ENCODE measurements at regions not wholly inside any gene's neighbourhood (a gene's known extent, or its start where the extent isn't known, plus 50 kb on each side); places are given as distances from the start of the nearest gene placed in this dataset.

DNA sequence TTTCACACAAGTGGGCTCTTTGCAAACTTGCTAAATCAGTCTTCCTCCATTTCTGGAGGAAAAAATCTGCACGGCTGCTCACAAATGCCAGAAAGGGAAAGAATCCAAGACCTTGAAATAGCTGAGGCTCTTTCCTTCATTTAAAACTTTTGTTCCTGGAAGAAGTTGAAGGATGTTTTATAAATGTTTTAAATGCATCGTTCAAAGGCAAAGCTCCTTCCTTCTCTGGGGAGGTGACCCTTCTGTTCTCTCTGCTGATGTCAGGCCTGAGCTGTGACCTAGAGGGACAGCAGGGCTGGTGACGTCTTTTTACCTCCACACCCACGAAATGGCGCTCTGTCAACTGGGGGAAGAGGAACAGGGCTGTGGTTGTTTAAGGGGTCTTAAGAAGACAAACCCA, 376.4 kb upstream of the ZNF507 start:
- no peak for DNase-seq (ENCODE audit: extremely low spot score)
- H3K36me3 ChIP-seq (ENCODE audit: insufficient read depth) = no peaks in the 10 kb centered on the region
- 44% methylated on average over 5 of the region's 5 CpGs for WGBS
- no peak overlapping the region for H3K4me3 ChIP-seq (ENCODE audit: low read depth, low read length)
- no peaks in the 10 kb centered on the region for H3K4me1 ChIP-seq (ENCODE audit: insufficient read depth)
- no peak overlapping the region for H3K27ac ChIP-seq (ENCODE audit: low read depth)

DNA sequence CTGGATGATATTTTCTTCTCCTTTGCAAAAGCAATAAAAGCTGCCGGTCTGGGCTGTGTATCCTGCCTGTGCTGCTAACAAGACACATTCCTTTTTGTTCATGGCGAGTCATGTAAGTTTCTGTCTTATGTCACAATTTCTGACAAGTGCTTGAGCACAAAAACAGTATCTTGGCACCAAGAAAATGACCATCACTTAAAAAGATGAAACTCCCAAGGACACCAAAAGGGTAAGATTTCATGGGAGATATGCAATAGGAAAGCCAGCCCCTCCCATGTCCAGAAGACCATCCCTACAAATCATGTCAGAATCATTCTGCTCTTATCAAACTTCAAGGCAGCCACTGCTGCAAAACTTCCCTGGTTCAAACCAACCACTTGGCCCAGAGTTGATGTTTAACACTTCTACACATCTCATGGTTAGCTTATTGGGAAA, 375.4 kb upstream of the ZNF507 start:
- no peaks in the 10 kb centered on the region for H3K4me1 ChIP-seq (ENCODE audit: insufficient read depth)
- WGBS = 30% methylated on average over 2 of the region's 2 CpGs
- no peak overlapping the region for H3K4me3 ChIP-seq (ENCODE audit: low read depth, low read length)
- DNase-seq (ENCODE audit: extremely low spot score) = no peak
- H3K27ac ChIP-seq (ENCODE audit: low read depth) = no peak overlapping the region
- H3K36me3 ChIP-seq (ENCODE audit: insufficient read depth) = no peaks in the 10 kb centered on the region

DNA sequence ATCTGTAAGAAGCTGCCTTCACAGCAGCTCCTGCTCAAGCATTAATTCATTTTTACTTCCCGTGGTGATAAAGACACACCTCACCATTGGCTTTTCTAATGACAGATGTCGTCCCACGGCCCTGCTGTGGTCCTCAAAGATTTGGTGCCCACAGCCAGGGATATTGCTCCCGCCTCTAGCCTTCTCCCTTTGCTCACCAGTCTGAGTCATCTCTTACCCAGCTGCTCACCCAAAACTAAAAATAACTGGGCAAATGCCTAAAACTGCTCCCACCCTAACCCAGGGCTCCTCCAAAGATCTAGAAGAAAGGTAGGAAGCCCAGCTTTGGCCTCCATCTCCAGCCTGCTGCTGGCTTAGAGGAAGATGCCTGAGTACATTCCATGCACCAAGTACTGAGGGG, 371.1 kb upstream of the ZNF507 start:
- WGBS = 88% methylated on average over 4 of the region's 4 CpGs
- Histone ChIP-seq H3K36me3 (ENCODE audit: insufficient read depth) (no peaks in the 10 kb centered on the region), H3K4me1 (ENCODE audit: insufficient read depth) (no peaks in the 10 kb centered on the region), H3K4me3 (ENCODE audit: low read depth, low read length) (no peak overlapping the region), H3K27ac (ENCODE audit: low read depth) (no peak overlapping the region)
- no peak for DNase-seq (ENCODE audit: extremely low spot score)

DNA sequence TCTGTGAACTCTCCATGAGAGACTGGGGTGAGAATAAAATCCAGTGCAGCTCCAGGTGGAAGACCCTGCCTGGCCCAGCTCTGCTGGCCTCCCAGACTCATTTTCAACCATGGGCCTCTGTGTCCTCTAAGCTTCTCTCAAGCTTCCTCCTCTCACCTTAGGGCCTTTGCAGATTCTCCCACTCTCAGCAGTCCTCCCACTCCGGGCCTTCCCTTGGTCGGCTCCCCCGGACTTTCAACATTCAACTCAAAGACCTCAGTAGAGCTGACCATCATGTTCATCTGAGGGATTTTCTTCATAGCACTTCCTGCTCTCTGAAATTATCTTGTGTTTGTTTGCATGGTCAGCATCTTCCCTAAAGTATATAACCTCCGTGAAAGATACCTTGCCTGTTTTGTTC, 370.5 kb upstream of the ZNF507 start:
- 94% methylated on average over 4 of the region's 4 CpGs for WGBS
- Histone ChIP-seq H3K4me1 (ENCODE audit: insufficient read depth) (no peaks in the 10 kb centered on the region), H3K36me3 (ENCODE audit: insufficient read depth) (no peaks in the 10 kb centered on the region), H3K27ac (ENCODE audit: low read depth) (no peak overlapping the region), H3K4me3 (ENCODE audit: low read depth, low read length) (no peak overlapping the region)
- no peak for DNase-seq (ENCODE audit: extremely low spot score)

DNA sequence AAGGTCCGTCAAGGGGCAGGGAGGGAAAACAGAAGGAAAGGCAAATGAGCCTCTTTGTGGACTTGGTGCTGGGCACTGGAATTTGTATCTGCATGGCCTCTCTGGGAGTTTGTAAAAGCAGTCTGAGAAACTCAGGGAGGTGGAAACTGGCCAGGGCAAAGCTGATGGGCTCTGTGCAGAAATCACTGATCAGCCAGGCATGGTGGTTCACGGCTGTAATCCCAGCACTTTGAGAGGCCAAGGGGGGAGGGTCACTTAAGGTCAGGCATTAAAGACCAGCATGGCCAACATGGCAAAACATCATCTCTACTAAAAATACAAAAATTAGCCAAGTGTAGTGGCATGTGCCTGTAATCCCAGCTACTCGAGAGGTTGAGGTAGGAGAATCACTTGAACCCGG, 369.9 kb upstream of the ZNF507 start:
- Histone ChIP-seq H3K36me3 (ENCODE audit: insufficient read depth) (no peaks in the 10 kb centered on the region), H3K27ac (ENCODE audit: low read depth) (no peak overlapping the region), H3K4me3 (ENCODE audit: low read depth, low read length) (no peak overlapping the region), H3K4me1 (ENCODE audit: insufficient read depth) (no peaks in the 10 kb centered on the region)
- WGBS = 93% methylated on average over 4 of the region's 4 CpGs
- DNase-seq (ENCODE audit: extremely low spot score) = no peak

DNA sequence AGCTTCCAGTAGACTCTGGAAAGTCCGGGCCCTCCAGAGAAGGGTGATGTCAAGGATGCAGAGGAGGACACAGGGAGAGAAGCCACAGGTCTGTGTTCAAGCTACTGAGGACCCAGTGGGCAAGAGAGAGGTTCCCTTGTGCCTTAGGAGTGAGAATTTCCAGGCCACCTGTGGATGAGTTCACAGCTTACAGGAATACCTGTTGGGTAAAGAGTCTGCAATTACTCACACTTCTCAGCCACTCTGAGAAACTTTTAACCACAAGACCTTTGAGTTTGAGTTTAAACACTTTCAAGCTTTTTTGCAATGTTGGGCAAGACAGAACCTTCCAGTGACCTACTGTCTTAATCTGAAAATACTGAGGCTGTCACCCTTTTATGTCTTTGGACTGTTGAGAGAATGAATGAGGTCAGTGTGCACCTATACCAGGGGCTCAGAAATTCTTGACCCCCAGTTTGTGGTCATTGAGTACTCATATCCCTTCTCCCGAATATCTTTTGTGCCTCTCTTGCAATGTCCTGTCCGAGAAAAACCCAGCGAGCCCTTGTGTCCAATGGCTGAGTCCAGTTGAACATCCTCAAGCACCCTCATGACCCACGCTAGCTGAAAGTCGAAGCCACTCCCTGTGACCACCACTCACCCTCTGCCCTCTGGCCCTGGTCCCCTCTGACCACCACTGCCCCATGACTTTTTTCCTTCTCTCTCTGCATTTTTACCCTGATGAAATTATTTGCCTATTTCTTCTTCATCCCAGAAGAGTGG, 368.5 kb upstream of the ZNF507 start:
- no peak for DNase-seq (ENCODE audit: extremely low spot score)
- Histone ChIP-seq H3K36me3 (ENCODE audit: insufficient read depth) (no peaks in the 10 kb centered on the region), H3K4me1 (ENCODE audit: insufficient read depth) (no peaks in the 10 kb centered on the region), H3K27ac (ENCODE audit: low read depth) (no peak overlapping the region), H3K4me3 (ENCODE audit: low read depth, low read length) (no peak overlapping the region)
- WGBS = 94% methylated on average over 6 of the region's 6 CpGs

DNA sequence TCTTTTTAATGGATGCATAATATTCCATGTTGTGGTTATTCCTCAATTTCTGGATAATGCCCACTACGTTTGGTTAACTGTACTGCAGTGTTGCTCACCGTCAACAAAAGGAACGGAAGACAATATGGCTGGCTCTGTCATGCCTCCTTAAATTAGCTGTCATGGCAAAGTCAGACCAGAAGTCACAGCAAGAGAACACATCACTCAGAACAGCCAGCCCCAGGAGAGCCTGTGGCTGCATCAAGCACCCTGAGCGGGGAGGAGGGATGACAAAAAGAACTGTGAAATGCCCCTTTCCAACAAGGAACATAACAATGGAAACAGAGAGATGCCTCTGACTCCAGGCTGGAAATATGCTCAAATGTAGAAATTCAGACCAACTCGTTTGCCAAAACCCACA, 366.0 kb upstream of the ZNF507 start:
- Histone ChIP-seq H3K4me3 (ENCODE audit: low read depth, low read length) (no peak overlapping the region), H3K4me1 (ENCODE audit: insufficient read depth) (no peaks in the 10 kb centered on the region), H3K36me3 (ENCODE audit: insufficient read depth) (no peaks in the 10 kb centered on the region), H3K27ac (ENCODE audit: low read depth) (no peak overlapping the region)
- DNase-seq (ENCODE audit: extremely low spot score) = no peak
- WGBS = 88% methylated on average over 5 of the region's 5 CpGs

DNA sequence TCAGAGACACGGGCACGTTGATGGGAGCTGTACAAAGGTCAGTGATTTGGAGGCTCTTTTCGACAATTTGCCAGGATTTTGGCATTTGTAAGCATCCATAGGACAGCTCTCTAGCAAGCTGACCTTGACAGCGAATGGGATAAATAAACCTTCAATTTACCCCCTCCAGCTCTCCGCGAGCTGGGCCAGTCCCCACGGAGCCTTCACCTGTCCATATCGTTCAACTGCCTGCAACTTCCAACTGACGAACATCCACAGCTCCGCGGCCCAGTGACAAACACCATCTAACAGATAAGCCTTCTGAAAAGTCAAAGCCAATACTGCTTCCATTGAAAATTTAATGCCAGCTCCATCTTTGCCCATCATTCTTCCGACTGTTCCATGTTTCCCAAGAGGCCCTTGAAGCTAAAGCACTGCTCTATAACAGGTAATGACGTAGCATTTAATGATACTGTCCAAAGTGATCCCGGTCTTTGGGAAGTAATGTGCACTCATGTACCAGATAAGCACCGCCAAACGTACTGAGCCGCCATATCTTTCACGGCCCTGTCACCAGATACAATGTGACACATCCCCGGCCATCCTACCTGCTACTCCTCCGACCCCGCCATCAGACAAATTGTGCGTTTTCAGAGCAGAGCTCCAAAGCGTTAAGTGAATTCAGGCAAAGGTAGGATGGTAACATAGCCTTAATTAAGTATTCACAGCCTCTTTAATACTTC, 365.3 kb upstream of the ZNF507 start:
- H3K4me3 ChIP-seq (ENCODE audit: low read depth, low read length) = no peak overlapping the region
- no peak overlapping the region for H3K27ac ChIP-seq (ENCODE audit: low read depth)
- DNase-seq (ENCODE audit: extremely low spot score) = no peak
- 93% methylated on average over 23 of the region's 23 CpGs for WGBS
- H3K36me3 ChIP-seq (ENCODE audit: insufficient read depth) = no peaks in the 10 kb centered on the region
- no peaks in the 10 kb centered on the region for H3K4me1 ChIP-seq (ENCODE audit: insufficient read depth)

DNA sequence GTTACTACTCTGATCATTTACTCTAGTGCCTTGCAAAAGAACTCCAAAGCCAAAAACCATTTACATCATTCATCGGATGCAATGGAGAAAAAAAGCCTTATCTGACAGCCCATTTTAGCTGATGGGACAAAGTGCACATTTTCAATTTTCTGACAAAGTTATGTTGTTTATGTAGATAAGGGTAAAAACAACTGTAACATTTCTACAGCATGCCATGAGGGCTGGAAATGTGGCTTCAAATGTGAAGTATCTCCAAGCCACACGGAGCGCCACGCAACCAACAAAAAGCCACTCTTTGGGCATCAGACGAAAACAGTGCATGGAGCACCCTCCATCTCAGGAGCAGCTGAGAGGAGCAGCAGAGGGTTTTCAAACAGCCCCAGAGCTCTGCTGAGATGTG, 364.6 kb upstream of the ZNF507 start:
- Histone ChIP-seq H3K36me3 (ENCODE audit: insufficient read depth) (no peaks in the 10 kb centered on the region), H3K4me3 (ENCODE audit: low read depth, low read length) (no peak overlapping the region), H3K27ac (ENCODE audit: low read depth) (no peak overlapping the region), H3K4me1 (ENCODE audit: insufficient read depth) (no peaks in the 10 kb centered on the region)
- DNase-seq (ENCODE audit: extremely low spot score) = no peak
- 91% methylated on average over 5 of the region's 5 CpGs for WGBS

DNA sequence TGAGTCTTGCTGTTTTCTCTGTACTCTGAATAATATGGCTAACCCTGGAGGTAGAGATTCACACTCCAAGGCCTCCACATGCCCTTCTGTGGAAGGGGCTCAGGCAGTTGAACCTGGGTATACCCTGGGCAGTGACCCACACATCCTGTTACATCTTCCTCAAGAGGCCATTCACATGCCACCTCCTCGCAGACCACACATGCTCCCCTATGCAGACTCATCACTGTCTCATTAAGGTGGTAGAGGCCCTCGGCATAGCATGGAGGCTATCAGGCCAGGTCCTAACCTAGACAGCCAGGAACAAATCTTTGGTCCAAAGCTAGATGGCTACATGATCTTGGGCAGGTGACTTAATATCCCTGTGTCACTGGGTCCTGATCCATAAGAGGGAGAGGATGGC, 363.9 kb upstream of the ZNF507 start:
- DNase-seq (ENCODE audit: extremely low spot score) = no peak
- H3K4me1 ChIP-seq (ENCODE audit: insufficient read depth) = no peaks in the 10 kb centered on the region
- 94% methylated on average over 2 of the region's 2 CpGs for WGBS

DNA sequence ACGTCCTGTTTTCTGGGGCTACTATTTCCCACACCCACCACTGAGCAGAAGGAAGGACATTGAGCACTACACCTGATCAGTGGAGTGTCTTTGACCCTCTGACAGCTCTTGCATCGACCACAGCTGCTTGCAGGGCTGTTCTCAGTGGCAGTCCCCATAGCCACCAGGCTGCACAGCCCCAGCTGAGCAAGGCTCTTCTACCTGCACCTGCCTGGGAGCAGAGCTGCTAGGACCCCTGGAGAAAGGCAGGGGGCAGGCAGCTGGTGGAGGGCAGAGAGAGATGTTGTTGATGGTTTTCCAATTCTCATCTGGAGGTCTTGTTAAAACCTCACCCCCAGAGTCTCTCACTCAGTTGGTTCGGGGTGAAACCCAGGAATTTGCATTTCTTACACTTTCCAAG, 361.8 kb upstream of the ZNF507 start:
- WGBS = 75% methylated on average over 3 of the region's 3 CpGs
- H3K4me1 ChIP-seq (ENCODE audit: insufficient read depth) = no peaks in the 10 kb centered on the region
- no peak for DNase-seq (ENCODE audit: extremely low spot score)
- H3K27ac ChIP-seq (ENCODE audit: low read depth) = no peak overlapping the region
- H3K4me3 ChIP-seq (ENCODE audit: low read depth, low read length) = no peak overlapping the region
- H3K36me3 ChIP-seq (ENCODE audit: insufficient read depth) = no peaks in the 10 kb centered on the region

More for the DNA sequence above, 363.9 kb upstream of the ZNF507 start:
- no peak overlapping the region for H3K4me3 ChIP-seq (ENCODE audit: low read depth, low read length)
- H3K27ac ChIP-seq (ENCODE audit: low read depth) = no peak overlapping the region
- no peaks in the 10 kb centered on the region for H3K36me3 ChIP-seq (ENCODE audit: insufficient read depth)

DNA sequence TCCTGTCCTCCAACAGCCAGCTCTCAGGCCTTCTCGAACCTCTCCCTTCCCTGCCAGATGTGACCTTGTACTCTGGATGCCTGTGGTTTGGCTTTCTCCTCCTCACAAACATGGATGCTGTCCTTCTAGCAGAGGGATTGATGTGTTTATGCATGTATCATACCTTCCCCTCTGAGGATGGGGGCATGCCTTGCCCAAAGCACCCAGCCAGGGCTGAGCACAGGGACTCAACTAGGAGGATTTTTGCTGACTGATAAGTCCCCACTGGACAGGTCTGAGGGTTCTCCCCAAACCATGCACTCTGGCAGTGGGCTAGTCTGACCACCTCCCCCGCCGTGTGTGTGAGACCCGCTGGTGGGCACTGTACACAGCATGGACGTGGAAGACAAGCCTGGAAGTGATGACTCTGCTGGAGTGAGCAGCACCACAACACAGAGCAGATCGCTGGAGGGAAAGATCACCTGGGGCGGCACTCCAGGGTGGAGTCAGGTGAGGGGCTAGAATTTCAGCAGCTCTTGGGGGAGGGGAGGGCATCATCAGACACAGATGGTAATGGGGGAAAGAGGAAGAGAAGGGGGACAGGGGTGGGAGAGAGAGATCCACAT, 360.3 kb upstream of the ZNF507 start:
- DNase-seq (ENCODE audit: extremely low spot score) = no peak
- 91% methylated on average over 7 of the region's 7 CpGs for WGBS
- no peak overlapping the region for H3K4me3 ChIP-seq (ENCODE audit: low read depth, low read length)

DNA sequence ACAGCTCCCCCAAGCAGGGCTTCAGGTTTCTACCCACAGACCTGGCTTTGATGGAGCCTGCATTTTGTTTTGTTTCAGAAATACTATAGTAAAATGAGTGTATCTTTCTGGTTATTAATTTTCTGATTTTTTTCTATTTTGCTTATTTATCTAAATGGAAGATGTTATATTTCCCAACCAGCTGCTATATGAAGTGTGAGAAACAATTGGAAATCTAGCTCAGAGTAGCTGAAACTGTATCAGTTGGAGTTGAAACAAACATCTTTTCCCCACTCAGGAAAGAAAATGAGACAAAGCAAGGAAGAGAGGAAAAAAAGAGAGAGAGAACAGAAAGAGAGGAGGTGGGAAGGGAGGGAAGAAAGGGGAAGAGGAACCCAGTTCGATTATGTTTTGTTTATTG, 358.5 kb upstream of the ZNF507 start:
- DNase-seq (ENCODE audit: extremely low spot score) = no peak
- H3K4me3 ChIP-seq (ENCODE audit: low read depth, low read length) = no peak overlapping the region
- 41% methylated on average over 1 of the region's 1 CpG for WGBS
- no peaks in the 10 kb centered on the region for H3K36me3 ChIP-seq (ENCODE audit: insufficient read depth)
- no peaks in the 10 kb centered on the region for H3K4me1 ChIP-seq (ENCODE audit: insufficient read depth)
- no peak overlapping the region for H3K27ac ChIP-seq (ENCODE audit: low read depth)

More for the DNA sequence above, 360.3 kb upstream of the ZNF507 start:
- Histone ChIP-seq H3K4me1 (ENCODE audit: insufficient read depth) (no peaks in the 10 kb centered on the region), H3K27ac (ENCODE audit: low read depth) (no peak overlapping the region), H3K36me3 (ENCODE audit: insufficient read depth) (no peaks in the 10 kb centered on the region)

DNA sequence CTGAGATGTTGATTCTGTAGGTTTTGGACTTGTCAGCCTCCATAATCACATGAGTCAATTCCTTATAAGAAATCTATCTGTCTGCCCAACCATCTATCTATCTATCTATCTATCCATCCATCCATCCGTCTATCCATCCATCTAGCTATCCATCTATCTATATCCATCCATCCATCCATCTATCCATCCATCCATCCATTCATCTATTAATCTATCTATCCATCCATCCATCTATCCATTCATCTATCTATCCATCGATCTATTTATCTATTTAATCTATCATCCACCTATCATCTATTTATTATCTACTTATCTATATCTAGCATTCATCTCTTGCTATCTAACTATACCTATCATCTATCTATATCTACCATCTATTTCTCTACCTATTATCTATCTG, 357.2 kb upstream of the ZNF507 start:
- no peaks in the 10 kb centered on the region for H3K36me3 ChIP-seq (ENCODE audit: insufficient read depth)
- no peaks in the 10 kb centered on the region for H3K4me1 ChIP-seq (ENCODE audit: insufficient read depth)
- no peak overlapping the region for H3K4me3 ChIP-seq (ENCODE audit: low read depth, low read length)
- WGBS = 94% methylated on average over 2 of the region's 2 CpGs
- no peak for DNase-seq (ENCODE audit: extremely low spot score)
- no peak overlapping the region for H3K27ac ChIP-seq (ENCODE audit: low read depth)

All from urinary bladder (tissue), 3 donors.